ENCODE measurements at regions not wholly inside any gene's neighbourhood (a gene's known extent, or its start where the extent isn't known, plus 50 kb on each side); places are given as distances from the start of the nearest gene placed in this dataset.

- no peak for DNase-seq (ENCODE audit: extremely low read depth, low read depth, low spot score)
Measured at GRCh38 chr9:81224166-81225081, 464.9 kb downstream of the TLE1 start.

- no peak for DNase-seq (ENCODE audit: extremely low read depth, low read depth, low spot score)
Measured at GRCh38 chr9:81214975-81215374, 474.4 kb downstream of the TLE1 start.

GRCh38 chr9:81213456-81213855 lies 475.9 kb downstream of the TLE1 start:
- DNase-seq (ENCODE audit: extremely low read depth, low read depth, low spot score), result no peak

- no peak for DNase-seq (ENCODE audit: extremely low read depth, low read depth, low spot score)
Measured at GRCh38 chr9:81211741-81212140, 477.6 kb downstream of the TLE1 start.

GRCh38 chr9:81207651-81208050 lies 481.7 kb downstream of the TLE1 start:
- DNase-seq (ENCODE audit: extremely low read depth, low read depth, low spot score), result no peak

GRCh38 chr9:81202292-81202691 lies 487.1 kb downstream of the TLE1 start:
- no peak for DNase-seq (ENCODE audit: extremely low read depth, low read depth, low spot score)

GRCh38 chr9:81195206-81195605 lies 494.1 kb downstream of the TLE1 start:
- no peak for DNase-seq (ENCODE audit: extremely low read depth, low read depth, low spot score)

DNA sequence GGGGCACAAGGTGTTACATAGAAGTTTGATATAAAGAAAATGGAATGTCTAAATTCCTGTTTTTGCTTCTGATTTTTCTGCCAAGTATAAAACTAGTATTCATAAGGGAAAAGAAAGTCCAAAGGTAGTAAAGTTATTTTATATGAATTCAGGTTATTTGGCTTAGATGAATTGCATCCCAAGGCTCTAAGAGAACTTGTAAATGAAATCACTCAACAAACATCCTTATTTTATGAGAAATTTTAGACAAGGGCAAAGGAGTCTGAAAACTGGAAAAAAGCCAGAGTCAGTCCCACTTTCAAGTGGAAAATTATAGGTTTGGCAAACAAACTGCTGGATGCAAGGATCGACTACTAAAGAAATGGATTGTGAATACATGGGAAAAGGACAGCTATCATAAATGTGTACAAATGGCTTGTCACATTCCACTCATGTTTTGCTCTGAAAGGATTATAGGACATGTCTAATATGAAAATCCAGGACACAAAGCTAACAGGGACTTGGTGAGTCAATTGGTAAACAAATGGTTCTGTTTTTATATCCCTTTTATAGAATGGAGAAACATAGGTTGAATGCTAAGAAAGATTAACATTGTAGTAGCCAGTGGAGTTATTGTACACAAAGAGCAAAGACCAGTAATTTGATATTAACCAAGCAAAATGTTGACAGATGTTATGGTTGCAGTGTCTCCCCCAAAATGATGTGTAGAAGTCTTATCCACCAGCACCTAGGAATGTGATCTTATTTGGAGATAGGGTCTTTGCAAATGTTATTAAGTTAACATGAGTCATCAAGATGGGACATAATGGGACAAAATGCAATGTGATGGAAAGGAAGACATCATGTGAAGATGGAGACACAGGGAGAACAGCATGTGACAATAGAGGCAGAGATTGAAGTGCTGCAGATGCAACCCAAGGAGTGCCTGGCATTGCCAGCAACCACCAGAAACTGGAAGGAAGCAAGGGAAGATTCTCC lies 495.7 kb downstream of the TLE1 start:
- no peak for DNase-seq (ENCODE audit: extremely low read depth, low read depth, low spot score)

GRCh38 chr9:81191222-81191621 lies 498.1 kb downstream of the TLE1 start:
- DNase-seq (ENCODE audit: extremely low read depth, low read depth, low spot score), result no peak

DNA sequence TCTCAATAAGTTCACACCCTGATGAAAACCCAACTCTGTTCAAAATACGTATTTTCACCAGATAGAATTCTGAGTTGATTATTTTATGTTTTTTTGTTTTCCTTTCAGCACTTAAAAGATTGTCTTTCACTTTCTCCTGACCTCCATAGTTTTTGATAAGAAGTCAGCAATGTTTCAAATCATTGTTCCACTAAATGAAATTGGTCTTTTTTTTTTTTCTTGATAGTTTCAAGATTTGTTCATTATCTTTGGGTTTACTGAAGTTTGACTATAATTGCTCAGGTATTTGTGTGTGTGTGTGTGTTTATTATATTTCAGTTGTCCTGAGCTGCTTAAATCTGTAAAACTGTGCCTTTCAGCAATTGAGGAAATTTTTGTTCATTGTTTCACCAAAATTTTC lies 498.7 kb downstream of the TLE1 start:
- no peak for DNase-seq (ENCODE audit: extremely low read depth, low read depth, low spot score)

DNA sequence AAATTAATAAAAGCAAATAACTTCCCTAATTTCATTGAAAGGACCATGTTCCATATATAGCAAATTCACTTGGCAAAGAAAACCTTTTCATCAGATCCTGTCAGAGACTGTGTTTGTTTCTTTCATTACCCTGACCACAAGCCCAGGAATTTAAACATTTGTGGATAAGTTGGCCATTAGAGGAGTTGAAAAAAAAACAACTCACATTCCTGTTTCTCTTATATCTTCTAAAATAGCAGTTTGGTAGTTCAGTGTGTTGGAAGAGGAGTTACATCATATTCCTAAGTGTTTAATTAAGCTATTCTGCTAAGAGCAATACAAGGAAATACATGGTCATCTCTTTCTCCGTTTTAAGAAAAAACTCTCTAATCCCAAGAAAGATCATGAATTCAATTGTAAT lies 505.6 kb downstream of the TLE1 start:
- DNase-seq (ENCODE audit: extremely low read depth, low read depth, low spot score), result no peak

- no peak for DNase-seq (ENCODE audit: extremely low read depth, low read depth, low spot score)
Measured at GRCh38 chr9:81182431-81182830, 506.9 kb downstream of the TLE1 start.

GRCh38 chr9:81174023-81174422 lies 515.3 kb downstream of the TLE1 start:
- no peak for DNase-seq (ENCODE audit: extremely low read depth, low read depth, low spot score)

DNA sequence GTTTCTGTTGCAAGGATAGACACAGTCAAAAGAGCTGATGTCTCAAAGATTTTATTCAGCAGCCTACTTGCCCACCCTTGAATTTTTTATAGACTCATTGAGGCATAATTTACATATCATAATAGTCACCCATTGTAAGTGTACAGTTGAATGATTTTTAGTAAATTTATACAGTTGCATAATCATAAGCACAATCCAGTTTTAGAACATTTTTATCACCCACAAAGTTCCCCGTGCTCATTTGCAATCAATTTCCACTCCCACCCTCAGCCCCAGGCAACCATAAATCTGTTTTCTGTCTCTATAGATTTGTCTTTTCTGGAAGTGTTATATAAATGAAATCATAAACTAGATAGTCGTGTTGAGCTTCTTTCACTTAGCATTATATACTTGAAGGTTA lies 517.7 kb downstream of the TLE1 start:
- no peak for DNase-seq (ENCODE audit: extremely low read depth, low read depth, low spot score)

DNA sequence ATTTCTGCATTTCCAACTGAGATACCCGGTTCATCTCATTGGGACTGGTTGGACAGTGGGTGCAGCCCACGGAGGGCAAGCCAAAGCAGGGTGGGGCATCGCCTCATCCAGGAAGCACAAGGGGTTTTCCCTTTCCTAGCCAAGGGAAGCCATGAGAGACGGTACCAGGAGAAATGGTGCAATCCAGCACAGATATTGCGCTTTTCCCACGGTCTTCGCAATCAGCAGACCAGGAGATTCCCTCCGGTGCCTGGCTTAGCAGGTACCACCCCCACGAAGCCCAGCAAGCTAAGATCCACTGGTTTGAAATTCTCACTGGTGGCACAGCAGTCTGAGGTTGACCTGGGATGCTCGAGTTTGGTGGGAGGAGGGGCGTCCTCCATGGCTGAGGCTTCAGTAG lies 527.0 kb downstream of the TLE1 start:
- DNase-seq (ENCODE audit: extremely low read depth, low read depth, low spot score), result no peak

DNA sequence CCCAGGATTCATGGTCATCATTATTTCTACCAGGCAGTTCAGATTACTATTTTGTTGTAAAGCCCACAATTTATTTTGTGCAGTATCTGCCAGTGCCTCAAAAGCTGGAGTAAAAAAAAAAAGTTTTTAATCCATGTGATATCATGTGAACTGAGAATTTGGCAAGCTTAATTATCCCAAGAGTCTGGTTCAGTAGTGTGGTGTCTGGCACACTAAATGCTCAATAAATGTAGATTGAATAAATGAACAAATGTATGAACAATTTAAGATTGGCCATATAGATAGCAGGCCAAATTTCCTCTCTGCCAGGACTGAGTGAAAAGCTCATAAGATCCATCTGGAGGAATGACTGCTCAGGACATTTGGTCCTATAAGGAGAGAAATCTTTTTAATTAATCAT lies 533.0 kb downstream of the TLE1 start:
- DNase-seq (ENCODE audit: extremely low read depth, low read depth, low spot score), result no peak

DNA sequence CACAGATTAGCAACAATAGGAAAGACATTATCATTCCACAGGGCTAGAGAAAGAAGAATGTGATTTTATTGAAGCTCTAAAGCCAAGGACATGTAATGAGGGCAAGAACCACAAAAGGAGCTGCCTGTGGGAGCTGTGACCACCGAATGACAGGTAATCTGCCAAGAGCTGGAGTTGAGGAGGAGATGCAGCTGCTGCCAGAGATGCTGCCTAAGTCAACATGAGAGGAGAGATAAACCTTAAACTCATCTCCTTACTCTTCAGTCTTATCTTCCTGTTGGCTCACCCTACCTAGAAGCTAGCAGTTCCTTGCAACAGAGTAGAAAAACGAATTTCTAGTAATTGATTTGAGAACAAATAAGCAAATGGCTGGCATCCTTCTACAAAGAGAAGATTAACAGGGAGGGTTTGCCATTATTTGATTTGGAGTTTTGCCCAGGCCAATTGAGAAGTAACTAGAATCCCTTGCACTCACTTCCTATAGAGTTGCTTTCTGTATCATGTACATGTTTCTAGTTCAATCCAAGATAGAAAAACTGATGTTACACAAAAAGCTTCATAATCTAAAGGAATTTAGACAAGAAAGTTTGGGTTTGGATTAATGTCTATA lies 539.2 kb downstream of the TLE1 start:
- DNase-seq (ENCODE audit: extremely low read depth, low read depth, low spot score), result no peak

GRCh38 chr9:81146684-81147337 lies 542.5 kb downstream of the TLE1 start:
- no peak for DNase-seq (ENCODE audit: extremely low read depth, low read depth, low spot score)

DNA sequence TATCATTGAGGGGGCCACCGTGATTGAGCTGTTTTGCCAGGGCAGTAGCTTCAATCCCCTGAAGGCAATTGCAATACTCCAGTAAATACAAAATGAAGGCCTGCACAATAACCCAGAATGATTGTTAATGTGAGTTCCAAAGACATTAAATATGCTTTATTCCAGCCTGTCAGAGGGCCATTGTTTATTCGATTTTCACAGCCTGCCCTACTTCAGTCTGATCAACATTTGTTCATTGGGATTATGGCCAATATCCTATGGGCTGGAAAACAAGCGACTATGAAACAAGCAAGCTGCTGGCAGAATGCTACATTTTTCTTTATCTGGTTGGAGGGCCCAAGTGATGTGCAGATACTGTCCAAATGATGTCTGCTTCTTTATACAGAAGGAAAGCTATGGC lies 543.1 kb downstream of the TLE1 start:
- DNase-seq (ENCODE audit: extremely low read depth, low read depth, low spot score), result no peak

DNA sequence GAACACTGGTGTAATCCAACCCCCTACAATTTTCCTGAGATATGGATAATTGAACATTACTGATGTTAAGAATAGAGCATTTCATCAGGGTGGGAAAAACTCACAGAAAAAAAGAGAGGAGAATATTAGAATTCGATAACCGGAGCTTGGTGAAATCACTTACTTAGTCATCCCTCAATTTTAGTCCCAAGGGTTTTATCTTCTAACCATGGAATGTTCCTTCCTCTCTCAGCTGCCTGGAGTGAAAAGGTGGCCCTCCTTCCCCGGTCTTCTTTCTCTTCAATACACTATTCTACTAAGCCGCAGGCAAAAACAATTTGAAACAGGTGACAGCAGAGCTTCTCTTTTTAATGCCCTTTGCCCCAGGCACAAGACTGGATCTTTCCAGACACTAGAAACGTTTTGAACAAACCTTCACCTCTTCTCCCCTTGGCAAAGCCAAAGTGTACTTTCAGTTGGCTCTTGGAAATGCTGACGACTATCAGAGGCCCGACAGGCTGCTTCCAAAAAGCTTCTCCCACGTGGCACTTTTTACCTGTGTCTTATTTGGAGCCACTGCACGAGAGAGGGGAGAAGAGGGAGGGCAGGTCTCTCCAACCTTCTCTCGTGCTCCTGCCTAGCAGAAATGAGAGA lies 543.9 kb downstream of the TLE1 start:
- no peak for DNase-seq (ENCODE audit: extremely low read depth, low read depth, low spot score)

Data from glomerular endothelial cell (primary cell).